ENCODE measurements at regions not wholly inside any gene's neighbourhood (a gene's known extent, or its start where the extent isn't known, plus 50 kb on each side); places are given as distances from the start of the nearest gene placed in this dataset.

- Histone ChIP-seq H3K9ac (replicated peaks; ENCODE audit: extremely low read depth, insufficient read depth, low read length) (no peak overlapping the region), H3K36me3 (ENCODE audit: control insufficient read depth in 2 of 2, extremely low read depth in 1 of 2, insufficient read depth in 2 of 2, low read length in 2 of 2) (no peaks in the 10 kb centered on the region), H3K79me2 (ENCODE audit: control insufficient read depth, insufficient read depth, low read length) (no peaks in the 10 kb centered on the region), H3K27me3 (ENCODE audit: control insufficient read depth in 2 of 2, insufficient read depth in 2 of 2, low read length in 2 of 2) (no peaks in the 10 kb centered on the region), H2AFZ (ENCODE audit: low read depth, low read length) (no peak overlapping the region), H3K9me3 (replicated peaks; ENCODE audit: control insufficient read depth, insufficient read depth, low read length) (peaks cover 2% of the 10 kb centered on the region), H3K4me1 (ENCODE audit: control insufficient read depth, extremely low read depth, insufficient read depth, low read length) (no peaks in the 10 kb centered on the region), H3K27ac (ENCODE audit: insufficient read depth, low read depth, low read length) (no peak overlapping the region), H3K4me3 (replicated peaks in 1 of 3; ENCODE audit: insufficient read depth in 1 of 3, low read depth in 1 of 3, low read length in 3 of 3) (no peak overlapping the region), H3K4me2 (ENCODE audit: insufficient read depth, low read length) (no peak overlapping the region), H3K9me1 (replicated peaks; ENCODE audit: control insufficient read depth, extremely low read depth, insufficient read depth, low read length) (no peaks in the 10 kb centered on the region), H4K20me1 (replicated peaks; ENCODE audit: control insufficient read depth, extremely low read depth, insufficient read depth, low read length) (no peaks in the 10 kb centered on the region)
- DNase-seq (ENCODE audit: low read depth, low spot score) (no peak), FAIRE-seq (no peak)
- ChIA-PET POLR2A (no interaction called here), CTCF (no interaction called here)
- TF ChIP-seq GATA2 (IDR thresholded peaks at IDR 0.05; ENCODE audit: insufficient read depth, insufficient read length, low read depth, low read length), result no peak
- TF ChIP-seq, protein P1, sequence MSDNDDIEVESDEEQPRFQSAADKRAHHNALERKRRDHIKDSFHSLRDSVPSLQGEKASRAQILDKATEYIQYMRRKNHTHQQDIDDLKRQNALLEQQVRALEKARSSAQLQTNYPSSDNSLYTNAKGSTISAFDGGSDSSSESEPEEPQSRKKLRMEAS (IDR thresholded peaks at IDR 0.05; ENCODE audit: insufficient read depth, insufficient read length), result no peak
- TF ChIP-seq JUN (IDR thresholded peaks at IDR 0.05; ENCODE audit: borderline replicate concordance, insufficient read depth, insufficient read length, low read depth), result no peak
- TF ChIP-seq, protein P2, sequence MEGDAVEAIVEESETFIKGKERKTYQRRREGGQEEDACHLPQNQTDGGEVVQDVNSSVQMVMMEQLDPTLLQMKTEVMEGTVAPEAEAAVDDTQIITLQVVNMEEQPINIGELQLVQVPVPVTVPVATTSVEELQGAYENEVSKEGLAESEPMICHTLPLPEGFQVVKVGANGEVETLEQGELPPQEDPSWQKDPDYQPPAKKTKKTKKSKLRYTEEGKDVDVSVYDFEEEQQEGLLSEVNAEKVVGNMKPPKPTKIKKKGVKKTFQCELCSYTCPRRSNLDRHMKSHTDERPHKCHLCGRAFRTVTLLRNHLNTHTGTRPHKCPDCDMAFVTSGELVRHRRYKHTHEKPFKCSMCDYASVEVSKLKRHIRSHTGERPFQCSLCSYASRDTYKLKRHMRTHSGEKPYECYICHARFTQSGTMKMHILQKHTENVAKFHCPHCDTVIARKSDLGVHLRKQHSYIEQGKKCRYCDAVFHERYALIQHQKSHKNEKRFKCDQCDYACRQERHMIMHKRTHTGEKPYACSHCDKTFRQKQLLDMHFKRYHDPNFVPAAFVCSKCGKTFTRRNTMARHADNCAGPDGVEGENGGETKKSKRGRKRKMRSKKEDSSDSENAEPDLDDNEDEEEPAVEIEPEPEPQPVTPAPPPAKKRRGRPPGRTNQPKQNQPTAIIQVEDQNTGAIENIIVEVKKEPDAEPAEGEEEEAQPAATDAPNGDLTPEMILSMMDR (IDR thresholded peaks at IDR 0.05; ENCODE audit: extremely low read depth in 1 of 2, insufficient read depth in 1 of 2, low read depth in 1 of 2, low read length in 2 of 2), result no peak
- no peak for TF ChIP-seq MYC (IDR thresholded peaks at IDR 0.05; ENCODE audit: low read depth, low read length)
- no peak for TF ChIP-seq EZH2 (IDR thresholded peaks at IDR 0.05; ENCODE audit: borderline replicate concordance, low read depth, low read length, severe bottlenecking)
- TF ChIP-seq FOS (IDR thresholded peaks at IDR 0.05; ENCODE audit: borderline replicate concordance, insufficient read depth, low read length), result no peak
- TF ChIP-seq POLR2AphosphoS5 (IDR thresholded peaks at IDR 0.05; ENCODE audit: insufficient read depth, low read depth, low read length), result no peak
- no peak for TF ChIP-seq POLR2A (IDR thresholded peaks at IDR 0.05; ENCODE audit: low read depth, low read length)
- no TSS peak for BruUV-seq (replicated peaks)
- dilution Hi-C loops (cut with MboI; ENCODE audit: extremely low pct_ligation_motif_present, low sequenced_read_pairs), result no loop called here
- intact Hi-C loops (cut with micrococcal nuclease), result no loop called here
Observed at GRCh38 chr1:239232921-239233320, 153.4 kb upstream of the CHRM3 start.

Measured in endothelial cell of umbilical vein (primary cell).